Caco-2 (cell line): ENCODE measurements at regions not wholly inside any gene's neighbourhood (a gene's known extent, or its start where the extent isn't known, plus 50 kb on each side); places are given as distances from the start of the nearest gene placed in this dataset.

Experiments
- BruUV-seq: library from RNA; stranded (reverse); fragments of 400-500 nt; replicated peaks from 2 replicates; lab custom pipeline; 2021; lab: Mats Ljungman, UMichigan
- CTCF ChIA-PET: fragments of 300-600 bp; sonication (Branson Sonifier 250); formaldehyde crosslinking; loops from one replicate; lab custom pipeline; 2022; ENCODE audit warnings: antibody characterized with exemption; lab: Charles Lee
- POLR2A ChIA-PET: fragments of 300-600 bp; sonication (Branson Sonifier 250); formaldehyde crosslinking; loops from one replicate; lab custom pipeline; 2022; ENCODE audit warnings: antibody characterized with exemption; lab: Charles Lee
- DNase-seq, 2 experiments: peaks; one replicate each; pipeline versions ENCODE4 v3.0.0 to v3.0.0-alpha.2; 2020 to 2022
- H3K27me3 ChIP-seq: replicated peaks from 2 replicates; pipeline ENCODE4 v1.6.0; 2011; ENCODE audit warnings: low read length; ENCODE audit not compliant: control insufficient read depth, insufficient read depth
- H3K36me3 ChIP-seq: 2 replicates; pipeline ENCODE4 v1.5.1; 2011; ENCODE audit warnings: low read length; ENCODE audit not compliant: control insufficient read depth, insufficient read depth
- H3K4me1 ChIP-seq: fragments of 250-450 bp; sonication (Bioruptor Pico); 2 replicates; pipeline ENCODE4 v1.5.1; 2020; ENCODE audit warnings: mild to moderate bottlenecking
- H3K4me3 ChIP-seq: 2 replicates; pipeline ENCODE4 v1.5.1; 2011; ENCODE audit warnings: low read depth, mild to moderate bottlenecking, control low read depth, low read length
- H3K9me3 ChIP-seq: fragments of 250-450 bp; sonication (Bioruptor Pico); 2 replicates; pipeline ENCODE4 v1.5.1; 2020; ENCODE audit warnings: mild to moderate bottlenecking, moderate library complexity
- H3K27ac Mint-ChIP-seq: one replicate; pipeline ENCODE4 v1.8.0; 2022; ENCODE audit warnings: mixed read lengths; ENCODE audit not compliant: unreplicated experiment
- H3K27me3 Mint-ChIP-seq: one replicate; pipeline ENCODE4 v1.8.0; 2022; ENCODE audit warnings: mixed read lengths; ENCODE audit not compliant: insufficient read depth, unreplicated experiment
- H3K36me3 Mint-ChIP-seq: one replicate; pipeline ENCODE4 v1.8.0; 2022; ENCODE audit warnings: mild to moderate bottlenecking, mixed read lengths; ENCODE audit not compliant: insufficient read depth, unreplicated experiment
- H3K4me1 Mint-ChIP-seq: one replicate; pipeline ENCODE4 v1.8.0; 2022; ENCODE audit warnings: low read depth, mixed read lengths; ENCODE audit not compliant: unreplicated experiment
- H3K4me3 Mint-ChIP-seq: one replicate; pipeline ENCODE4 v1.8.0; 2022; ENCODE audit warnings: mild to moderate bottlenecking, moderate library complexity, mixed read lengths; ENCODE audit not compliant: unreplicated experiment
- H3K9me3 Mint-ChIP-seq: one replicate; pipeline ENCODE4 v1.8.0; 2022; ENCODE audit warnings: mixed read lengths; ENCODE audit not compliant: unreplicated experiment
- CTCF ChIP-seq, 2 experiments: fragments of 200-600 bp in 1 of 2; IDR thresholded peaks; 1 replicate in 1 of 2; 2 replicates in 1 of 2; pipeline versions ENCODE4 v1.5.1 to v1.8.0; 2011 to 2022; ENCODE audit warnings: antibody characterized with exemption in 1 of 2, control low read depth in 1 of 2, inconsistent platforms in 1 of 2, low read depth in 1 of 2, low read length in 1 of 2, mild to moderate bottlenecking in 1 of 2, moderate library complexity in 1 of 2; ENCODE audit not compliant: insufficient read depth in 1 of 2, severe bottlenecking in 1 of 2, unreplicated experiment in 1 of 2
- intact Hi-C: fragments of 100-400 bp; cut with micrococcal nuclease; formaldehyde crosslinking; loops from one replicate; pipeline ENCODE4 v1.10.0; 2022; ENCODE audit not compliant: unreplicated experiment

DNA sequence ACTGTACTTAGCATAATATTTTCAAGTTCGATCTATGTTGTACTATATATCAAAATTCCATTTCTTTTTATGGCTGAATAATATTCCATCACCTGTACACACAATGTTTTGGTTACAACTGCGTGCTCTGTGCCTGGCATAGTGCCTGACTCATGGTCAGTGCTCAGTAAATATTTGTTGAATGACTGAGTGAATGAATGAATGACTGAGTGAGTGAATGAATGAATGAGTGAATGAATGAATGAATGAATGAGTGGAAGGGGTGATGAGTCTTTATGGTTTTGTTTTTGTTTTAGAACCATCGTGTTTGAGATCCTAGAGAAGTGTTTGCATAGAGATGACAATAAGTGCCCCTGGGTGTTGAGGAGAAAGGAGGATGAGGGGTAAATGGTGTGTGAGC is 155.3 kb downstream of the MRM1 start:
- no peaks in the 10 kb centered on the region for H3K36me3 ChIP-seq
- peaks cover 13% of the 10 kb centered on the region for H3K9me3 Mint-ChIP-seq
- H3K4me3 ChIP-seq: no peak overlapping the region
- H3K27me3 ChIP-seq: no peaks in the 10 kb centered on the region; the same call in 1 of the 2 replicates
- peaks cover 8% of the 10 kb centered on the region for H3K27me3 Mint-ChIP-seq
- no TSS peak for BruUV-seq
- H3K4me1 ChIP-seq: no peaks in the 10 kb centered on the region
- no peaks in the 10 kb centered on the region for H3K4me1 Mint-ChIP-seq
- ChIA-PET CTCF (interaction anchor here (1.9 kb wide), 1 partner anchor 154 kb away, joined by 10 read pairs; no protein-coding TSS in a partner anchor), POLR2A (no interaction called here)
- intact Hi-C loops: no loop called here
- TF ChIP-seq CTCF (IDR thresholded peaks at IDR 0.05; ENCODE audit: insufficient read depth in 1 of 2, low read depth in 1 of 2, low read length in 1 of 2, severe bottlenecking in 1 of 2, unreplicated experiment in 1 of 2): no peak
- H3K27ac Mint-ChIP-seq: no peak overlapping the region
- no peaks in the 10 kb centered on the region for H3K36me3 Mint-ChIP-seq
- H3K4me3 Mint-ChIP-seq: no peak overlapping the region
- no peaks in the 10 kb centered on the region for H3K9me3 ChIP-seq
- DNase-seq: no peak

DNA sequence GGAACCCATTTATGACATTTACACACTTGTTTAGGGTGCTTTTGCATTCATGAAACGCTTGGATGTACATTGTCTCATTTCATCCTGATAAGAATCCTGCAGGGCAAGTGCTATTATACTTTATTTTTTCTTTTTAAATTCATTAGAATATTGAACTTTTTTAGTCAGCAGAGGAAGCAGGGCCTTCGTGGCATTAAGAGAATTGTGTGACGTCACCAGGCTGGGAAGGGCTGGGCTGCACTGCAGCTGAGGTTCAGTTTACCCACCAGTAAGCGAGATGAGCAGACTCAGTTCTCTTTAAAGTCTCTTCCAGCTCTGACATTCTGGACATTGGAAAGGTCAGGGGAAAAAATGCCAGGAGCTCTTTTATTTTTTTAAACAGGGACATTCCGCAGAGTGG is 159.0 kb downstream of the MRM1 start:
- no peak for TF ChIP-seq CTCF (IDR thresholded peaks at IDR 0.05; ENCODE audit: insufficient read depth in 1 of 2, low read depth in 1 of 2, low read length in 1 of 2, severe bottlenecking in 1 of 2, unreplicated experiment in 1 of 2)
- H3K27me3 Mint-ChIP-seq: peaks cover 6% of the 10 kb centered on the region
- H3K4me3 ChIP-seq: no peak overlapping the region
- BruUV-seq: no TSS peak
- no peaks in the 10 kb centered on the region for H3K4me1 Mint-ChIP-seq
- no peaks in the 10 kb centered on the region for H3K36me3 Mint-ChIP-seq
- no peak overlapping the region for H3K4me3 Mint-ChIP-seq
- no peaks in the 10 kb centered on the region for H3K36me3 ChIP-seq
- H3K4me1 ChIP-seq: no peaks in the 10 kb centered on the region
- no peak overlapping the region for H3K27ac Mint-ChIP-seq
- H3K9me3 ChIP-seq: no peaks in the 10 kb centered on the region
- ChIA-PET POLR2A (no interaction called here), CTCF (no interaction called here)
- DNase-seq: no peak
- intact Hi-C loops: no loop called here
- H3K9me3 Mint-ChIP-seq: peaks cover 14% of the 10 kb centered on the region
- no peaks in the 10 kb centered on the region; the same call in 1 of the 2 replicates for H3K27me3 ChIP-seq

- Histone ChIP-seq H3K36me3 (no peaks in the 10 kb centered on the region), H3K4me3 (no peak overlapping the region), H3K27me3 (no peaks in the 10 kb centered on the region; the same call in 1 of the 2 replicates), H3K9me3 (no peaks in the 10 kb centered on the region), H3K4me1 (no peaks in the 10 kb centered on the region)
- ChIA-PET POLR2A (no interaction called here), CTCF (no interaction called here)
- Mint-ChIP-seq H3K9me3 (peaks cover 14% of the 10 kb centered on the region), H3K36me3 (no peaks in the 10 kb centered on the region), H3K27ac (no peak overlapping the region), H3K27me3 (peaks cover 8% of the 10 kb centered on the region), H3K4me1 (no peaks in the 10 kb centered on the region), H3K4me3 (no peak overlapping the region)
- DNase-seq: no peak
- no peak for TF ChIP-seq CTCF (IDR thresholded peaks at IDR 0.05; ENCODE audit: insufficient read depth in 1 of 2, low read depth in 1 of 2, low read length in 1 of 2, severe bottlenecking in 1 of 2, unreplicated experiment in 1 of 2)
- BruUV-seq: no TSS peak
- intact Hi-C loops: no loop called here
Measured at GRCh38 chr17:36761203-36761950, 160.0 kb downstream of the MRM1 start.
